Tibial nerve (tissue), 4 donors: ENCODE measurements at regions not wholly inside any gene's neighbourhood (a gene's known extent, or its start where the extent isn't known, plus 50 kb on each side); places are given as distances from the start of the nearest gene placed in this dataset.

ENCODE experiments used
- EP300 ChIP-seq, 2 donors: sonication (generic); formaldehyde crosslinking; IDR thresholded peaks; one replicate each; pipeline ENCODE4 v1.6.1; 2017; ENCODE audit warnings: antibody characterized with exemption in 2 of 2, mild to moderate bottlenecking in 1 of 2
- POLR2A ChIP-seq, 2 donors: fragments of 450-650 bp; IDR thresholded peaks; one replicate each; pipeline ENCODE4 v1.6.1; 2017; ENCODE audit warnings: antibody characterized with exemption in 2 of 2, mild to moderate bottlenecking in 2 of 2, moderate library complexity in 2 of 2
- TF ChIP-seq, protein P1 (sequence below), 5 experiments: fragments of 200-600 bp in 3 of 5; fragments of 450-650 bp in 2 of 5; sonication (generic) in 3 of 5; IDR thresholded peaks; one replicate each; pipeline ENCODE4 v1.5.1; 2016 to 2019; ENCODE audit warnings: antibody characterized with exemption in 5 of 5, mild to moderate bottlenecking in 3 of 5, moderate library complexity in 2 of 5

DNA sequence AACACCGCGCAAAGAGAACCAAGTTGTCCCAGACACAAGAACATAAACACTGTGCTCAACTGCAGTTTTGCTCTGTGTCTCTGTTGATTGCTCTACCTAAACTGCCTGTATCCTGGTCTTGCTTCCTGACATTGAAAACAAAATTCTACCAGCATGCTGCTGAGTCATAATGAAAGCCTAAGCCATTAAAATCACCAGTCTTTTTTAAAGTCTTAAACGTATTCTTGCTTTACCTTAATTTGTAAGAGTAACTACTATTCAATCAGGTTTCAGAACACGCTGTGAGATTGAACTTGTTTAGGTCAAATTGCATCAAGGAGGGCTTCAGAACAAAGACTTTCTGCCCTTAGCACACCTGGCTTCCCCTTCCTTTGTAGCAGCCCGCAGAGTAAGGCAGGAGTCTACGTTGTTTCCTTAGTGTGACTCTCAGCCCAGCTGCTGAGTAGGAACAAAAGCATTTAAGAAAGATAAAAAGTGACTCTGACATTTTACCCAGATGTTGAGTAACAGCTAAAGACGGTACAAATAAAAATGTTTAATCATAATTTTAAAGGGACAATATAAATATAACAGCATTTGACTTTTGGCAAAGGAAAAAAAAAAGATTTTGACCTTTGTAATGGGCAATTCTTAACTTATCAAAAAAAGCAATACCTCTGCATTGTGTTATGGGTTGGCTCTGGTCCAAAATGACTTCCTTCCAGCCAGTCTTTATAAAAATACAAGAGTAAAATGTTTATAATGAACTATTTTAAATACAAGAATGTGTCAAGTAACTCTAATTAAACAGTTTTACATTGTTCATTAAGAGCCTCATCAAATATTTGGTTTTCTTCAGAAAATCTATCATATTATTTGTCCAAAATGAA lies 186.9 kb upstream of the ADGRL4 start:
- TF ChIP-seq, protein P1, sequence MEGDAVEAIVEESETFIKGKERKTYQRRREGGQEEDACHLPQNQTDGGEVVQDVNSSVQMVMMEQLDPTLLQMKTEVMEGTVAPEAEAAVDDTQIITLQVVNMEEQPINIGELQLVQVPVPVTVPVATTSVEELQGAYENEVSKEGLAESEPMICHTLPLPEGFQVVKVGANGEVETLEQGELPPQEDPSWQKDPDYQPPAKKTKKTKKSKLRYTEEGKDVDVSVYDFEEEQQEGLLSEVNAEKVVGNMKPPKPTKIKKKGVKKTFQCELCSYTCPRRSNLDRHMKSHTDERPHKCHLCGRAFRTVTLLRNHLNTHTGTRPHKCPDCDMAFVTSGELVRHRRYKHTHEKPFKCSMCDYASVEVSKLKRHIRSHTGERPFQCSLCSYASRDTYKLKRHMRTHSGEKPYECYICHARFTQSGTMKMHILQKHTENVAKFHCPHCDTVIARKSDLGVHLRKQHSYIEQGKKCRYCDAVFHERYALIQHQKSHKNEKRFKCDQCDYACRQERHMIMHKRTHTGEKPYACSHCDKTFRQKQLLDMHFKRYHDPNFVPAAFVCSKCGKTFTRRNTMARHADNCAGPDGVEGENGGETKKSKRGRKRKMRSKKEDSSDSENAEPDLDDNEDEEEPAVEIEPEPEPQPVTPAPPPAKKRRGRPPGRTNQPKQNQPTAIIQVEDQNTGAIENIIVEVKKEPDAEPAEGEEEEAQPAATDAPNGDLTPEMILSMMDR (IDR thresholded peaks at IDR 0.05): no peak
- TF ChIP-seq POLR2A (IDR thresholded peaks at IDR 0.05) (no peak), EP300 (IDR thresholded peaks at IDR 0.05) (peak in 1 of 2 donors; percentile 63)
